ENCODE measurements at regions not wholly inside any gene's neighbourhood (a gene's known extent, or its start where the extent isn't known, plus 50 kb on each side); places are given as distances from the start of the nearest gene placed in this dataset.

GRCh38 chr2:38220164-38220563 is 144.2 kb upstream of the CYP1B1 start:
- H3K27ac ChIP-seq: no peak overlapping the region
- no peaks in the 10 kb centered on the region for H3K36me3 ChIP-seq
- H3K4me1 ChIP-seq: peaks cover 0 to under 1% (median 0%) of the 10 kb centered on the region in 4 donors
- TF ChIP-seq POLR2A (IDR thresholded peaks at IDR 0.05): no peak
- TF ChIP-seq CTCF (IDR thresholded peaks at IDR 0.05): no peak
- no peaks in the 10 kb centered on the region for H3K9me3 ChIP-seq
- H3K4me3 ChIP-seq: no peak overlapping the region
- H3K27me3 ChIP-seq: no peaks in the 10 kb centered on the region
- no peak for DNase-seq

GRCh38 chr2:38218995-38219394 is 143.0 kb upstream of the CYP1B1 start:
- no peak for DNase-seq
- Histone ChIP-seq H3K4me3 (no peak overlapping the region), H3K27ac (peak overlapping the region in 1 of 4 donors; percentile 47), H3K36me3 (no peaks in the 10 kb centered on the region), H3K4me1 (peaks cover 0 to 5% (median 0%) of the 10 kb centered on the region in 4 donors), H3K9me3 (no peaks in the 10 kb centered on the region), H3K27me3 (no peaks in the 10 kb centered on the region)
- TF ChIP-seq POLR2A (IDR thresholded peaks at IDR 0.05) (no peak), CTCF (IDR thresholded peaks at IDR 0.05) (no peak)

- TF ChIP-seq CTCF (IDR thresholded peaks at IDR 0.05): no peak
- no peak for TF ChIP-seq POLR2A (IDR thresholded peaks at IDR 0.05)
- no peaks in the 10 kb centered on the region for H3K9me3 ChIP-seq
- peaks cover 0 to 5% (median 0%) of the 10 kb centered on the region in 4 donors for H3K4me1 ChIP-seq
- H3K36me3 ChIP-seq: no peaks in the 10 kb centered on the region
- no peak overlapping the region for H3K4me3 ChIP-seq
- no peak for DNase-seq
- no peaks in the 10 kb centered on the region for H3K27me3 ChIP-seq
- peak overlapping the region in 1 of 4 donors; percentile 47 for H3K27ac ChIP-seq
Measured at GRCh38 chr2:38218591-38218991, 142.6 kb upstream of the CYP1B1 start.

GRCh38 chr2:38217401-38218188 is 141.6 kb upstream of the CYP1B1 start:
- no peaks in the 10 kb centered on the region for H3K9me3 ChIP-seq
- H3K4me1 ChIP-seq: peaks cover 0 to 5% (median 0%) of the 10 kb centered on the region in 4 donors
- DNase-seq: no peak
- TF ChIP-seq CTCF (IDR thresholded peaks at IDR 0.05) (no peak), POLR2A (IDR thresholded peaks at IDR 0.05) (no peak)
- H3K36me3 ChIP-seq: no peaks in the 10 kb centered on the region
- H3K4me3 ChIP-seq: no peak overlapping the region
- H3K27me3 ChIP-seq: no peaks in the 10 kb centered on the region
- peak overlapping the region in 1 of 4 donors; percentile 47 for H3K27ac ChIP-seq

GRCh38 chr2:38216886-38217285 is 140.9 kb upstream of the CYP1B1 start:
- Histone ChIP-seq H3K27ac (no peak overlapping the region), H3K4me3 (no peak overlapping the region), H3K9me3 (no peaks in the 10 kb centered on the region), H3K4me1 (peaks cover 0 to 5% (median 0%) of the 10 kb centered on the region in 4 donors), H3K27me3 (no peaks in the 10 kb centered on the region), H3K36me3 (no peaks in the 10 kb centered on the region)
- no peak for DNase-seq
- TF ChIP-seq CTCF (IDR thresholded peaks at IDR 0.05) (no peak), POLR2A (IDR thresholded peaks at IDR 0.05) (no peak)

Data from Peyer's patch (tissue), 4 donors.